H1 (cell line): ENCODE measurements at regions not wholly inside any gene's neighbourhood (a gene's known extent, or its start where the extent isn't known, plus 50 kb on each side); places are given as distances from the start of the nearest gene placed in this dataset.

Source experiments
- CTCF ChIA-PET: fragments of 300-600 bp; sonication (Branson Sonifier 250); formaldehyde crosslinking; loops from one replicate; lab custom pipeline; 2021; ENCODE audit not compliant: partially characterized antibody; lab: Charles Lee
- POLR2A ChIA-PET: fragments of 300-600 bp; sonication (Branson Sonifier 250); formaldehyde crosslinking; loops from one replicate; lab custom pipeline; 2021; ENCODE audit warnings: inconsistent platforms; ENCODE audit not compliant: partially characterized antibody; lab: Charles Lee
- DNase-seq, 2 experiments: peaks; one replicate each; pipeline versions ENCODE4 v3.0.0 to v3.0.0-alpha.2; 2010 to 2022; ENCODE audit warnings: low spot score in 2 of 2, low read depth in 1 of 2, mixed read lengths in 1 of 2
- FAIRE-seq: peaks from 2 replicates; lab custom pipeline; 2011; peaks lifted over from hg19 to GRCh38; lab: Jason Lieb, UNC
- H2AFZ ChIP-seq: 2 replicates; pipeline ENCODE4 v1.8.1; 2012; ENCODE audit warnings: low read length, inconsistent platforms
- H2AK5ac ChIP-seq: 2 replicates; pipeline ENCODE4 v1.6.1; 2013; ENCODE audit warnings: low read depth, low read length
- H2BK120ac ChIP-seq: replicated peaks from 2 replicates; pipeline ENCODE3; 2013; ENCODE audit warnings: low read depth, low read length, inconsistent platforms
- H2BK12ac ChIP-seq: 2 replicates; pipeline ENCODE4 v1.6.1; 2013; ENCODE audit warnings: low read depth, low read length
- H2BK15ac ChIP-seq: 2 replicates; pipeline ENCODE4 v1.6.1; 2013; ENCODE audit warnings: low read length
- H2BK20ac ChIP-seq: 2 replicates; pipeline ENCODE4 v1.6.1; 2013; ENCODE audit warnings: low read length
- H2BK5ac ChIP-seq: 2 replicates; pipeline ENCODE4 v1.6.1; 2013; ENCODE audit warnings: low read depth, low read length
- H3K14ac ChIP-seq: 2 replicates; pipeline ENCODE4 v1.6.1; 2013; ENCODE audit warnings: inconsistent platforms; ENCODE audit not compliant: insufficient read length
- H3K18ac ChIP-seq: 2 replicates; pipeline ENCODE4 v1.6.1; 2013; ENCODE audit warnings: low read length; ENCODE audit errors: extremely low read depth
- H3K23ac ChIP-seq: 2 replicates; pipeline ENCODE4 v1.6.1; 2013; ENCODE audit warnings: inconsistent platforms; ENCODE audit not compliant: insufficient read length
- H3K23me2 ChIP-seq: 2 replicates; pipeline ENCODE4 v1.6.1; 2013; ENCODE audit warnings: low read depth, low read length
- H3K27ac ChIP-seq: 2 replicates; pipeline ENCODE4 v1.6.1; 2011; ENCODE audit warnings: low read depth, low read length, inconsistent platforms
- H3K27me3 ChIP-seq, 4 experiments: replicated peaks in 1 of 4; 1 replicate in 1 of 4; 2 replicates in 3 of 4; pipeline versions ENCODE4 v1.6.1 to v1.8.1; 2011 to 2013; ENCODE audit warnings: low read length in 3 of 4, mild to moderate bottlenecking in 3 of 4, inconsistent platforms in 2 of 4, mixed read lengths in 2 of 4, moderate library complexity in 1 of 4; ENCODE audit not compliant: control insufficient read depth in 3 of 4, insufficient read depth in 3 of 4; ENCODE audit errors: extremely low read depth in 1 of 4
- H3K36me3 ChIP-seq, 4 experiments: 2 replicates each; pipeline versions ENCODE4 v1.6.1 to v1.8.1; 2011 to 2013; ENCODE audit warnings: mild to moderate bottlenecking in 4 of 4, low read length in 3 of 4, moderate library complexity in 2 of 4, control low read depth in 1 of 4, inconsistent platforms in 1 of 4; ENCODE audit not compliant: insufficient read depth in 4 of 4, control insufficient read depth in 2 of 4
- H3K4ac ChIP-seq: replicated peaks from 2 replicates; pipeline ENCODE3; 2013; ENCODE audit warnings: low read length, low read depth, mixed read lengths, inconsistent platforms; ENCODE audit not compliant: insufficient read length
- H3K4me1 ChIP-seq, 4 experiments: replicated peaks in 1 of 4; 1 replicate in 1 of 4; 2 replicates in 3 of 4; pipeline versions ENCODE4 v1.6.1 to v1.8.1; 2011 to 2013; ENCODE audit warnings: low read length in 3 of 4, inconsistent platforms in 2 of 4, mixed read lengths in 1 of 4; ENCODE audit not compliant: insufficient read depth in 4 of 4, control insufficient read depth in 3 of 4
- H3K4me2 ChIP-seq, 2 experiments: 2 replicates each; pipeline versions ENCODE4 v1.6.1 to v1.8.1; 2011 to 2013; ENCODE audit warnings: low read depth in 2 of 2, low read length in 2 of 2, control low read depth in 1 of 2, inconsistent platforms in 1 of 2, mild to moderate bottlenecking in 1 of 2; ENCODE audit not compliant: insufficient read depth in 1 of 2
- H3K4me3 ChIP-seq, 4 experiments: fragments of 200-600, 300-600 bp in 1 of 4; sonication (generic), shearing (Covaris generic), sonication (Bioruptor Twin) in 1 of 4; 2 replicates each; pipeline versions ENCODE4 v1.5.1 to v1.8.1; 2011 to 2016; ENCODE audit warnings: low read length in 4 of 4, low read depth in 3 of 4, control low read depth in 2 of 4, inconsistent platforms in 2 of 4, mild to moderate bottlenecking in 2 of 4, mixed read lengths in 1 of 4, moderate library complexity in 1 of 4; ENCODE audit not compliant: insufficient read depth in 2 of 4; ENCODE audit errors: extremely low read depth in 1 of 4
- H3K56ac ChIP-seq: replicated peaks from 2 replicates; pipeline ENCODE3; 2013; ENCODE audit warnings: low read depth, mild to moderate bottlenecking, mixed read lengths, low read length, inconsistent platforms; ENCODE audit not compliant: insufficient read length
- H3K79me1 ChIP-seq: 2 replicates; pipeline ENCODE4 v1.6.1; 2013; ENCODE audit warnings: low read depth, low read length, control low read depth
- H3K79me2 ChIP-seq, 2 experiments: 2 replicates each; pipeline versions ENCODE4 v1.6.1 to v1.8.1; 2012 to 2013; ENCODE audit warnings: low read length in 2 of 2, mild to moderate bottlenecking in 2 of 2, inconsistent platforms in 1 of 2; ENCODE audit not compliant: insufficient read depth in 2 of 2, control insufficient read depth in 1 of 2
- H3K9ac ChIP-seq, 4 experiments: replicated peaks in 1 of 4; 1 replicate in 1 of 4; 2 replicates in 3 of 4; pipeline versions ENCODE4 v1.6.1 to v1.8.1; 2011 to 2013; ENCODE audit warnings: low read depth in 3 of 4, low read length in 3 of 4, control low read depth in 2 of 4, mild to moderate bottlenecking in 2 of 4, moderate library complexity in 2 of 4, inconsistent platforms in 1 of 4; ENCODE audit errors: extremely low read depth in 1 of 4
- H3K9me3 ChIP-seq, 2 experiments: 2 replicates each; pipeline versions ENCODE4 v1.6.1 to v1.8.1; 2012 to 2013; ENCODE audit warnings: mild to moderate bottlenecking in 2 of 2, moderate library complexity in 2 of 2, control low read depth in 1 of 2, inconsistent platforms in 1 of 2, low read depth in 1 of 2, low read length in 1 of 2, mixed read lengths in 1 of 2; ENCODE audit not compliant: insufficient read depth in 2 of 2
- H4K20me1 ChIP-seq, 2 experiments: replicated peaks in 1 of 2; 2 replicates each; pipeline versions ENCODE3 to v1.8.1; 2011 to 2013; ENCODE audit warnings: inconsistent platforms in 2 of 2, low read length in 2 of 2, mild to moderate bottlenecking in 1 of 2; ENCODE audit not compliant: insufficient read depth in 2 of 2, control insufficient read depth in 1 of 2
- H4K5ac ChIP-seq: 2 replicates; pipeline ENCODE4 v1.6.1; 2013; ENCODE audit warnings: low read length, low read depth, mixed read lengths, inconsistent platforms; ENCODE audit not compliant: insufficient read length
- H4K8ac ChIP-seq: 2 replicates; pipeline ENCODE4 v1.8.0; 2013; ENCODE audit warnings: mild to moderate bottlenecking, moderate library complexity, low read length, inconsistent platforms; ENCODE audit not compliant: insufficient read depth; ENCODE audit errors: extremely low read depth
- H4K91ac ChIP-seq: replicated peaks from 2 replicates; pipeline ENCODE3; 2013; ENCODE audit warnings: low read length, mixed read lengths, inconsistent platforms; ENCODE audit not compliant: insufficient read length
- BCL11A ChIP-seq, 2 experiments: IDR thresholded peaks; one replicate each; pipeline ENCODE4 v1.6.1; 2011; ENCODE audit warnings: low read depth in 2 of 2, low read length in 2 of 2, mild to moderate bottlenecking in 2 of 2
- MAX ChIP-seq: IDR thresholded peaks from 2 replicates; pipeline ENCODE4 v1.6.1; 2012; ENCODE audit warnings: inconsistent platforms
- SRF ChIP-seq: IDR thresholded peaks from 2 replicates; pipeline ENCODE4 v1.6.1; 2011; ENCODE audit warnings: mild to moderate bottlenecking, low read depth, low read length, moderate library complexity
- WGBS, 2 experiments: shearing (Covaris generic) in 1 of 2; methylation state at CpG; one replicate each; pipeline versions ENCODE4 v1.1.6 to v1.1.7; 2013 to 2015; ENCODE audit warnings: low lambda C conversion rate in 2 of 2, mixed read lengths in 2 of 2, inconsistent platforms in 1 of 2, low coverage in 1 of 2, missing lambda C conversion rate in 1 of 2; ENCODE audit not compliant: insufficient replicate concordance in 2 of 2, insufficient coverage in 1 of 2, insufficient read length in 1 of 2; ENCODE audit errors: extremely low coverage in 1 of 2, missing lambda C conversion rate in 1 of 2; 5-methylcytosine and 5-hydroxymethylcytosine counted together

DNA sequence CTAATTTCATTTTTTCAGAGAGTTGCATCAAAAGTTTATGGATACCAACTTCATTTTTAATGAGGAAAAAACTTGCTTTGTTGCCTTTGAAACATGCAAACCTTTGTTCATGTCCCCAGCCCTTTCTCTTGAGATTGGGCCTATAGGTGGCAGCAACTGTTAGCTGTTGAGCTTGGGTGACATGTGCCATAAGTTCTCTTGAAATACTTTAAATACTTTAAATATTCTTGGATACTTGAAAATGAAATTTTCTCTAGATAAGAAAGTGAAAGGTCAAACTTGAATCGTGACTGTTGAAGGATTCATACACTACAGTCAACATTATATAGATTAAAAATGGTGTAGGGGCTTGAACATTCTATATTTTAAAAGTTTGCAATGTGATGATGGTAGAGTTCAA is 294.9 kb downstream of the NDFIP2 start:
- Histone ChIP-seq H3K79me2 (no peaks in the 10 kb centered on the region), H3K4me1 (no peaks in the 10 kb centered on the region; a peak in 1 of 7 replicates), H4K5ac (no peak overlapping the region), H3K27ac (no peak overlapping the region), H2BK15ac (no peak overlapping the region), H4K20me1 (no peaks in the 10 kb centered on the region), H3K4ac (no peak overlapping the region), H3K23ac (no peak overlapping the region), H2AFZ (peak overlapping the region; percentile 91), H3K36me3 (no peaks in the 10 kb centered on the region; a peak in 1 of 8 replicates), H4K91ac (no peak overlapping the region), H3K4me2 (no peak overlapping the region), H2BK20ac (no peak overlapping the region), H3K18ac (no peak overlapping the region), H3K14ac (no peak overlapping the region), H3K9ac (no peak overlapping the region), H2BK12ac (no peak overlapping the region), H3K9me3 (peaks cover 0 to 3% of the 10 kb centered on the region in 2 experiments; a peak in 1 of 4 replicates), H2AK5ac (no peak overlapping the region), H3K23me2 (no peaks in the 10 kb centered on the region), H2BK120ac (no peak overlapping the region), H3K27me3 (no peaks in the 10 kb centered on the region), H4K8ac (no peak overlapping the region), H3K79me1 (no peaks in the 10 kb centered on the region), H2BK5ac (no peak overlapping the region), H3K56ac (no peak overlapping the region), H3K4me3 (no peak overlapping the region)
- DNase-seq (no peak), FAIRE-seq (peak; percentile 93)
- 7% methylated on average over 1 of the region's 1 CpG; no CpG with 5 or more reads in 1 of the 2 experiments for WGBS, 2 experiments
- CTCF ChIA-PET, result interaction anchor here (0.5 to 1.4 kb wide), 10 partner anchors 9 to 670 kb away, joined by 3 to 4 read pairs (median 3); no protein-coding TSS in a partner anchor
- POLR2A ChIA-PET, result no interaction called here
- TF ChIP-seq SRF, result no peak
- TF ChIP-seq MAX, result peak; percentile 73; the same call in 1 of the 2 replicates
- no peak for TF ChIP-seq BCL11A (IDR thresholded peaks at IDR 0.05; ENCODE audit: low read depth in 2 of 2, low read length in 2 of 2)
